ENCODE measurements at regions not wholly inside any gene's neighbourhood (a gene's known extent, or its start where the extent isn't known, plus 50 kb on each side); places are given as distances from the start of the nearest gene placed in this dataset.

DNA sequence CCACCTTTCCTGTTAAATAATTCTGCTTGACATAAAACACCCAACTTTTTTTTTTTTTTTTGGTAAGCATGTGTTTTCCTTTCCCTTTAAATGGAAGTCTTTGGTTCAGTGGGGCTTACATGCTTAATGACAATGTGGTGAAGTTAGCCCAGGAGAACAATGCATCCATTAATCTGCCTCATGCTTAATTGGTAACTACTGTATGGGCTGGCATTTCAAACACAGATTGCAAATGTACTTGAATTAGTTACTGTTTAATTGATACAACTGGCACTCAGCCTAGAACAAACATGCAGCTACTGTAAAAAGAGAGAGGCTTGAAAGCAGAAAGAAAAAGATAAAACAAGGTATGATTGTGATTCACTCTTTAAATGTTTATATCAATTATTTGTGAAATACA is 483.6 kb upstream of the NOX3 start:
- TF ChIP-seq, protein P1, sequence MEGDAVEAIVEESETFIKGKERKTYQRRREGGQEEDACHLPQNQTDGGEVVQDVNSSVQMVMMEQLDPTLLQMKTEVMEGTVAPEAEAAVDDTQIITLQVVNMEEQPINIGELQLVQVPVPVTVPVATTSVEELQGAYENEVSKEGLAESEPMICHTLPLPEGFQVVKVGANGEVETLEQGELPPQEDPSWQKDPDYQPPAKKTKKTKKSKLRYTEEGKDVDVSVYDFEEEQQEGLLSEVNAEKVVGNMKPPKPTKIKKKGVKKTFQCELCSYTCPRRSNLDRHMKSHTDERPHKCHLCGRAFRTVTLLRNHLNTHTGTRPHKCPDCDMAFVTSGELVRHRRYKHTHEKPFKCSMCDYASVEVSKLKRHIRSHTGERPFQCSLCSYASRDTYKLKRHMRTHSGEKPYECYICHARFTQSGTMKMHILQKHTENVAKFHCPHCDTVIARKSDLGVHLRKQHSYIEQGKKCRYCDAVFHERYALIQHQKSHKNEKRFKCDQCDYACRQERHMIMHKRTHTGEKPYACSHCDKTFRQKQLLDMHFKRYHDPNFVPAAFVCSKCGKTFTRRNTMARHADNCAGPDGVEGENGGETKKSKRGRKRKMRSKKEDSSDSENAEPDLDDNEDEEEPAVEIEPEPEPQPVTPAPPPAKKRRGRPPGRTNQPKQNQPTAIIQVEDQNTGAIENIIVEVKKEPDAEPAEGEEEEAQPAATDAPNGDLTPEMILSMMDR (conservative IDR thresholded peaks at IDR 0.05; ENCODE audit: low read depth in 2 of 2) = no peak
- no peak for TF ChIP-seq POLR2AphosphoS5 (IDR thresholded peaks at IDR 0.05; ENCODE audit: low read depth)

Measured in GM23338 (cell line).